PC-3 (cell line): ENCODE measurements at regions not wholly inside any gene's neighbourhood (a gene's known extent, or its start where the extent isn't known, plus 50 kb on each side); places are given as distances from the start of the nearest gene placed in this dataset.

ENCODE experiments used
- CTCF ChIP-seq: fragments of 300-600 bp; sonication (generic); conservative IDR thresholded peaks from 2 replicates; pipeline ENCODE4 v1.5.1; 2017; ENCODE audit warnings: antibody characterized with exemption, low read depth, mild to moderate bottlenecking, low read length
- EZH2 ChIP-seq: fragments of 300-600 bp; sonication (generic); IDR thresholded peaks from one replicate; pipeline ENCODE4 v1.6.1; 2017; ENCODE audit warnings: antibody characterized with exemption, mild to moderate bottlenecking, low read length; ENCODE audit not compliant: unreplicated experiment
- EZH2phosphoT487 ChIP-seq: fragments of 300-600 bp; sonication (generic); IDR thresholded peaks from 2 replicates; pipeline ENCODE4 v1.6.1; 2018; ENCODE audit warnings: mild to moderate bottlenecking, antibody characterized with exemption, low read length, borderline replicate concordance

GRCh38 chr18:28512357-28512756 is 335.4 kb upstream of the CDH2 start:
- TF ChIP-seq CTCF (no peak), EZH2 (no peak), EZH2phosphoT487 (no peak)
